ENCODE measurements at regions not wholly inside any gene's neighbourhood (a gene's known extent, or its start where the extent isn't known, plus 50 kb on each side); places are given as distances from the start of the nearest gene placed in this dataset.

- no peaks in the 10 kb centered on the region for H3K4me1 ChIP-seq
- no peak for TF ChIP-seq CTCF (IDR thresholded peaks at IDR 0.05)
- no peaks in the 10 kb centered on the region for H3K9me3 ChIP-seq
- intact Hi-C loops (cut with DNase I), result no loop called here
- no peaks in the 10 kb centered on the region for H3K36me3 ChIP-seq
- H3K4me3 ChIP-seq, result no peak overlapping the region
- no peak overlapping the region for H3K27ac ChIP-seq
- H3K27me3 ChIP-seq, result no peaks in the 10 kb centered on the region
- no peak for DNase-seq (ENCODE audit: low spot score in 2 of 2)
Measured at GRCh38 chr7:124284937-124285336, 252.1 kb upstream of the TMEM229A start.

GRCh38 chr7:124276005-124276622 lies 243.2 kb upstream of the TMEM229A start:
- intact Hi-C loops (cut with DNase I), result no loop called here
- Histone ChIP-seq H3K9me3 (no peaks in the 10 kb centered on the region), H3K4me3 (no peak overlapping the region), H3K36me3 (no peaks in the 10 kb centered on the region), H3K4me1 (no peaks in the 10 kb centered on the region), H3K27me3 (no peaks in the 10 kb centered on the region), H3K27ac (no peak overlapping the region)
- TF ChIP-seq CTCF (IDR thresholded peaks at IDR 0.05), result peak in 1 of 3 experiments; percentile 9
- DNase-seq (ENCODE audit: low spot score in 2 of 2), result no peak

GRCh38 chr7:124275411-124275810 lies 242.5 kb upstream of the TMEM229A start:
- no peaks in the 10 kb centered on the region for H3K9me3 ChIP-seq
- no peaks in the 10 kb centered on the region for H3K27me3 ChIP-seq
- no peak for TF ChIP-seq CTCF (IDR thresholded peaks at IDR 0.05)

GRCh38 chr7:124269774-124270173 lies 236.9 kb upstream of the TMEM229A start:
- Histone ChIP-seq H3K27ac (no peak overlapping the region), H3K36me3 (no peaks in the 10 kb centered on the region), H3K9me3 (no peaks in the 10 kb centered on the region), H3K27me3 (no peaks in the 10 kb centered on the region), H3K4me3 (no peak overlapping the region), H3K4me1 (no peaks in the 10 kb centered on the region)
- DNase-seq (ENCODE audit: low spot score in 2 of 2), result no peak
- intact Hi-C loops (cut with DNase I), result no loop called here
- no peak for TF ChIP-seq CTCF (IDR thresholded peaks at IDR 0.05)

More at GRCh38 chr7:124275411-124275810, 242.5 kb upstream of the TMEM229A start:
- H3K36me3 ChIP-seq, result no peaks in the 10 kb centered on the region
- H3K4me3 ChIP-seq, result no peak overlapping the region
- H3K4me1 ChIP-seq, result no peaks in the 10 kb centered on the region
- no peak for DNase-seq (ENCODE audit: low spot score in 2 of 2)
- intact Hi-C loops (cut with DNase I), result no loop called here
- no peak overlapping the region for H3K27ac ChIP-seq

- Histone ChIP-seq H3K27me3 (no peaks in the 10 kb centered on the region), H3K9me3 (no peaks in the 10 kb centered on the region), H3K4me1 (no peaks in the 10 kb centered on the region), H3K4me3 (no peak overlapping the region), H3K27ac (no peak overlapping the region), H3K36me3 (no peaks in the 10 kb centered on the region)
- intact Hi-C loops (cut with DNase I), result no loop called here
- TF ChIP-seq CTCF (IDR thresholded peaks at IDR 0.05), result no peak
- no peak for DNase-seq (ENCODE audit: low spot score in 2 of 2)
Measured at GRCh38 chr7:124267154-124267553, 234.3 kb upstream of the TMEM229A start.
